Kidney (tissue), 13 donors: ENCODE measurements at regions not wholly inside any gene's neighbourhood (a gene's known extent, or its start where the extent isn't known, plus 50 kb on each side); places are given as distances from the start of the nearest gene placed in this dataset.

Experiments used
- DNase-seq, 5 donors: peaks; one replicate each; pipeline ENCODE4 v3.0.0-alpha.2; 2013 to 2020
- FAIRE-seq: peaks from 2 replicates; lab custom pipeline; 2012; peaks lifted over from hg19 to GRCh38; lab: Jason Lieb, UNC
- H3K27ac ChIP-seq, 2 donors: one replicate each; pipeline ENCODE4 v1.7.0; 2013; ENCODE audit warnings: low read depth in 2 of 2, low read length in 2 of 2, inconsistent platforms in 1 of 2
- H3K27me3 ChIP-seq: one replicate; pipeline ENCODE4 v1.7.1; 2013; ENCODE audit warnings: low read length, inconsistent platforms; ENCODE audit not compliant: control insufficient read depth, insufficient read depth
- H3K36me3 ChIP-seq, 3 donors: one replicate each; pipeline versions ENCODE4 v1.7.0 to v1.7.1; 2013; ENCODE audit warnings: low read length in 3 of 3, control low read depth in 1 of 3, inconsistent platforms in 1 of 3; ENCODE audit not compliant: insufficient read depth in 3 of 3, control insufficient read depth in 2 of 3
- H3K4me1 ChIP-seq, 3 donors: one replicate each; pipeline versions ENCODE4 v1.7.0 to v1.7.1; 2013; ENCODE audit warnings: low read length in 3 of 3, inconsistent platforms in 1 of 3, low read depth in 1 of 3; ENCODE audit not compliant: control insufficient read depth in 2 of 3, insufficient read depth in 2 of 3
- H3K4me3 ChIP-seq, 3 donors: one replicate each; pipeline versions ENCODE4 v1.7.0 to v1.8.1; 2013; ENCODE audit warnings: low read length in 3 of 3, control low read depth in 1 of 3, inconsistent platforms in 1 of 3
- H3K9ac ChIP-seq, 3 donors: one replicate each; pipeline versions ENCODE4 v1.7.0 to v1.7.1; 2013; ENCODE audit warnings: low read length in 3 of 3, control low read depth in 1 of 3, inconsistent platforms in 1 of 3
- H3K9me3 ChIP-seq, 3 donors: one replicate each; pipeline versions ENCODE4 v1.7.0 to v1.7.1; 2013; ENCODE audit warnings: low read length in 3 of 3, control low read depth in 1 of 3, inconsistent platforms in 1 of 3; ENCODE audit not compliant: control insufficient read depth in 2 of 3, insufficient read depth in 1 of 3
- CTCF ChIP-seq: IDR thresholded peaks from 3 replicates; pipeline ENCODE4 v1.5.1; 2012; ENCODE audit warnings: mild to moderate bottlenecking, moderate library complexity, borderline replicate concordance; ENCODE audit not compliant: insufficient read depth; ENCODE audit errors: extremely low read depth
- intact Hi-C: fragments of 100-400 bp; cut with DNase I; formaldehyde crosslinking; loops from one replicate; pipeline ENCODE4 v1.11.1; 2022
- donor health status: control.
- donor health status: control.
- donor health status: control.
- donor health status: control.
- donor health status: control.
- donor health status: DM: yes; HTN: yes; CAD: no.
- donor health status: Normal renal cell carcinoma (clear cell type).

- no peaks in the 10 kb centered on the region for H3K9me3 ChIP-seq
- no peaks in the 10 kb centered on the region for H3K4me1 ChIP-seq
- no peak overlapping the region for H3K4me3 ChIP-seq
- H3K27me3 ChIP-seq = no peaks in the 10 kb centered on the region
- H3K36me3 ChIP-seq = no peaks in the 10 kb centered on the region
- H3K27ac ChIP-seq = no peak overlapping the region
- no peak for TF ChIP-seq CTCF
- DNase-seq = no peak
- H3K9ac ChIP-seq = no peak overlapping the region
- intact Hi-C loops = no loop called here
- FAIRE-seq = no peak
Observed at GRCh38 chrX:115378471-115378870, 89.0 kb downstream of the LUZP4 start.

- intact Hi-C loops = no loop called here
- no peak for FAIRE-seq
- no peak overlapping the region for H3K4me3 ChIP-seq
Observed at GRCh38 chrX:115387327-115387726, 97.8 kb downstream of the LUZP4 start.

GRCh38 chrX:115388879-115389278, 99.4 kb downstream of the LUZP4 start:
- no peaks in the 10 kb centered on the region for H3K9me3 ChIP-seq
- H3K4me1 ChIP-seq = no peaks in the 10 kb centered on the region
- no peak overlapping the region for H3K27ac ChIP-seq
- H3K27me3 ChIP-seq = peaks cover 3% of the 10 kb centered on the region
- no peak overlapping the region for H3K4me3 ChIP-seq
- intact Hi-C loops = no loop called here
- TF ChIP-seq CTCF = no peak
- H3K9ac ChIP-seq = no peak overlapping the region
- DNase-seq (peak in 1 of 5 donors; percentile 36), FAIRE-seq (no peak)
- no peaks in the 10 kb centered on the region for H3K36me3 ChIP-seq

More at GRCh38 chrX:115387327-115387726, 97.8 kb downstream of the LUZP4 start:
- TF ChIP-seq CTCF = no peak
- Histone ChIP-seq H3K4me1 (no peaks in the 10 kb centered on the region), H3K9me3 (no peaks in the 10 kb centered on the region), H3K27me3 (peaks cover 3% of the 10 kb centered on the region), H3K36me3 (no peaks in the 10 kb centered on the region), H3K27ac (no peak overlapping the region), H3K9ac (no peak overlapping the region)
- DNase-seq = no peak

GRCh38 chrX:115390078-115390477, 100.6 kb downstream of the LUZP4 start:
- no peak overlapping the region for H3K27ac ChIP-seq
- H3K36me3 ChIP-seq = no peaks in the 10 kb centered on the region
- no peaks in the 10 kb centered on the region for H3K9me3 ChIP-seq
- FAIRE-seq (no peak), DNase-seq (no peak)
- no peak for TF ChIP-seq CTCF
- H3K9ac ChIP-seq = no peak overlapping the region
- intact Hi-C loops = no loop called here
- H3K4me3 ChIP-seq = no peak overlapping the region
- H3K4me1 ChIP-seq = no peaks in the 10 kb centered on the region
- peaks cover 3% of the 10 kb centered on the region for H3K27me3 ChIP-seq
